Neural cell (in vitro differentiated cells): ENCODE measurements at regions not wholly inside any gene's neighbourhood (a gene's known extent, or its start where the extent isn't known, plus 50 kb on each side); places are given as distances from the start of the nearest gene placed in this dataset.

Experiments used
- H2AFZ ChIP-seq: fragments of 200-600, 300-800 bp; sonication (generic), shearing (Covaris generic); 2 replicates; pipeline ENCODE4 v1.6.0; 2014; ENCODE audit warnings: low read depth, mild to moderate bottlenecking, antibody characterized with exemption, low read length, moderate library complexity
- H3F3A ChIP-seq: fragments of 200-600 bp; shearing (Covaris generic); 2 replicates; pipeline ENCODE4 v1.6.1; 2016; ENCODE audit warnings: mild to moderate bottlenecking, moderate library complexity, mixed read lengths, antibody characterized with exemption, low read length; ENCODE audit not compliant: insufficient read depth, poor library complexity, severe bottlenecking
- H3K27ac ChIP-seq: fragments of 200-600, 300-800 bp; sonication (generic), shearing (Covaris generic); 2 replicates; pipeline ENCODE4 v1.5.1; 2014; ENCODE audit warnings: mild to moderate bottlenecking, low read length, moderate library complexity
- H3K27me3 ChIP-seq: fragments of 300-800, 200-600 bp; sonication (generic), shearing (Covaris generic); 2 replicates; pipeline ENCODE4 v1.6.0; 2014; ENCODE audit warnings: mild to moderate bottlenecking, low read depth, low read length, moderate library complexity; ENCODE audit not compliant: insufficient read depth
- H3K36me3 ChIP-seq: fragments of 300-800, 200-600 bp; sonication (generic), shearing (Covaris generic); 2 replicates; pipeline ENCODE4 v1.5.1; 2014; ENCODE audit warnings: mild to moderate bottlenecking, antibody characterized with exemption, low read length, moderate library complexity; ENCODE audit not compliant: insufficient read depth
- H3K4me2 ChIP-seq: fragments of 300-800, 200-600 bp; sonication (generic), shearing (Covaris generic); 2 replicates; pipeline ENCODE4 v1.6.0; 2014; ENCODE audit warnings: mild to moderate bottlenecking, low read length
- H3K4me3 ChIP-seq: fragments of 300-800, 200-600 bp; sonication (generic), shearing (Covaris generic); 2 replicates; pipeline ENCODE4 v1.5.1; 2014; ENCODE audit warnings: mild to moderate bottlenecking, low read length, moderate library complexity
- H3K79me2 ChIP-seq: fragments of 200-600 bp; shearing (Covaris generic); replicated peaks from 2 replicates; pipeline ENCODE4 v1.6.0; 2014; ENCODE audit warnings: mild to moderate bottlenecking, low read length, moderate library complexity; ENCODE audit not compliant: insufficient read depth
- H3K9ac ChIP-seq: fragments of 300-800, 200-600 bp; sonication (generic), shearing (Covaris generic); 2 replicates; pipeline ENCODE4 v1.6.1; 2016; ENCODE audit warnings: mild to moderate bottlenecking, low read length, mixed read lengths
- H3K9me2 ChIP-seq: fragments of 200-600 bp; shearing (Covaris generic); 2 replicates; pipeline ENCODE4 v1.6.1; 2016; ENCODE audit warnings: mild to moderate bottlenecking, low read length, mixed read lengths; ENCODE audit not compliant: insufficient read depth
- H3K9me3 ChIP-seq: fragments of 200-600, 300-800 bp; sonication (generic), shearing (Covaris generic); 2 replicates; pipeline ENCODE4 v1.6.1; 2016; ENCODE audit warnings: mild to moderate bottlenecking, mixed run types, low read length, moderate library complexity, mixed read lengths
- H4K20me1 ChIP-seq: fragments of 200-600 bp; shearing (Covaris generic); 2 replicates; pipeline ENCODE4 v1.6.1; 2016; ENCODE audit warnings: mild to moderate bottlenecking, mixed run types; ENCODE audit not compliant: insufficient read depth
- CTCF ChIP-seq: fragments of 450-650 bp; IDR thresholded peaks from 2 replicates; pipeline ENCODE4 v1.5.1; 2014; ENCODE audit warnings: antibody characterized with exemption, mild to moderate bottlenecking, moderate library complexity; ENCODE audit not compliant: poor library complexity, severe bottlenecking
- EZH2 ChIP-seq: fragments of 200-600, 300-800 bp; shearing (Covaris generic), sonication (generic); IDR thresholded peaks from 2 replicates; pipeline ENCODE4 v1.6.1; 2014; ENCODE audit warnings: antibody characterized with exemption, low read length, borderline replicate concordance, mild to moderate bottlenecking; ENCODE audit not compliant: insufficient read depth, poor library complexity, severe bottlenecking
- MXI1 ChIP-seq: fragments of 450-650 bp; conservative IDR thresholded peaks from 2 replicates; pipeline ENCODE4 v1.6.1; 2014; ENCODE audit warnings: antibody characterized with exemption, mild to moderate bottlenecking; ENCODE audit not compliant: poor library complexity, severe bottlenecking
- POLR2AphosphoS5 ChIP-seq: IDR thresholded peaks from 2 replicates; pipeline ENCODE4 v1.6.1; 2012
- RAD21 ChIP-seq: fragments of 450-650 bp; conservative IDR thresholded peaks from 2 replicates; pipeline ENCODE4 v1.6.1; 2014; ENCODE audit warnings: antibody characterized with exemption, mild to moderate bottlenecking, moderate library complexity
- TF ChIP-seq, protein P1 (sequence below): IDR thresholded peaks from 2 replicates; pipeline ENCODE4 v1.6.1; 2012; ENCODE audit warnings: borderline replicate concordance

- Histone ChIP-seq H3K36me3 (no peaks in the 10 kb centered on the region), H3K27me3 (no peaks in the 10 kb centered on the region), H3F3A (no peaks in the 10 kb centered on the region), H3K79me2 (no peaks in the 10 kb centered on the region), H3K9me2 (no peaks in the 10 kb centered on the region), H3K27ac (no peak overlapping the region), H3K4me3 (no peak overlapping the region), H3K9me3 (no peaks in the 10 kb centered on the region), H3K4me2 (no peak overlapping the region), H4K20me1 (no peaks in the 10 kb centered on the region), H2AFZ (no peak overlapping the region), H3K9ac (no peak overlapping the region)
- TF ChIP-seq POLR2AphosphoS5 = no peak
- no peak for TF ChIP-seq MXI1
Observed at GRCh38 chr5:67383451-67383850, 186.9 kb upstream of the CD180 start.

DNA sequence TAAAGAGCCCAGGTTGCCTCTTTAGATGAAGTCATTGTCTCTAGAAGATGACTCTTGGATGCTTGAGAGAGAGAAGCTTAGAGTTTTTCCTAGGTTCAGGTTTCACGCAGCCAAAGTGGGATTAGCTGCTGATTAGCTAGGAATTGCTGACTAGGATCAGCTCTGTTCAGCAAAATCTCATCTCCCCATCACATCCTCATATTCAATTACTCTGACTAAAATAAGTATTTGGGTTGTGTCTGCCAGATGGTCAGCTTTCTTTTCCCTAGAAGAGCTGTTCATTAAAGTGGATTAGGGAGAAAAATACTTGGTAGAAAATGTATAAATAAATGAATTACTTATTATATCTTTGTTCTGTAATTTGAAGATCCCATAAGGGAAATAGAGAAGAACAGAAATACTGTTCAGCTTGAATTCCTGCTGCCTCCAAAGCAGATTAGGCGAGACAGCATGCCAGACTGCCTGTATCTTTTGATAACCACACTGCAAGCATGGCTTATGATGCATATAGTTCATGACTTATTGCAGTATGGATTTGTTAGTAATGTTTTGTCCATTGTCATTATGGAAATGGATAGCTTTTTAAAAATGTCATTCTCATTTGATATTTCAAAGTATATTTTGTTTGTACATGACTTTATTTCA lies 184.8 kb upstream of the CD180 start:
- H4K20me1 ChIP-seq = no peaks in the 10 kb centered on the region
- H3F3A ChIP-seq = no peaks in the 10 kb centered on the region
- no peaks in the 10 kb centered on the region for H3K27me3 ChIP-seq
- H3K36me3 ChIP-seq = no peaks in the 10 kb centered on the region
- H2AFZ ChIP-seq = no peak overlapping the region
- H3K9me3 ChIP-seq = no peaks in the 10 kb centered on the region
- TF ChIP-seq, protein P1, sequence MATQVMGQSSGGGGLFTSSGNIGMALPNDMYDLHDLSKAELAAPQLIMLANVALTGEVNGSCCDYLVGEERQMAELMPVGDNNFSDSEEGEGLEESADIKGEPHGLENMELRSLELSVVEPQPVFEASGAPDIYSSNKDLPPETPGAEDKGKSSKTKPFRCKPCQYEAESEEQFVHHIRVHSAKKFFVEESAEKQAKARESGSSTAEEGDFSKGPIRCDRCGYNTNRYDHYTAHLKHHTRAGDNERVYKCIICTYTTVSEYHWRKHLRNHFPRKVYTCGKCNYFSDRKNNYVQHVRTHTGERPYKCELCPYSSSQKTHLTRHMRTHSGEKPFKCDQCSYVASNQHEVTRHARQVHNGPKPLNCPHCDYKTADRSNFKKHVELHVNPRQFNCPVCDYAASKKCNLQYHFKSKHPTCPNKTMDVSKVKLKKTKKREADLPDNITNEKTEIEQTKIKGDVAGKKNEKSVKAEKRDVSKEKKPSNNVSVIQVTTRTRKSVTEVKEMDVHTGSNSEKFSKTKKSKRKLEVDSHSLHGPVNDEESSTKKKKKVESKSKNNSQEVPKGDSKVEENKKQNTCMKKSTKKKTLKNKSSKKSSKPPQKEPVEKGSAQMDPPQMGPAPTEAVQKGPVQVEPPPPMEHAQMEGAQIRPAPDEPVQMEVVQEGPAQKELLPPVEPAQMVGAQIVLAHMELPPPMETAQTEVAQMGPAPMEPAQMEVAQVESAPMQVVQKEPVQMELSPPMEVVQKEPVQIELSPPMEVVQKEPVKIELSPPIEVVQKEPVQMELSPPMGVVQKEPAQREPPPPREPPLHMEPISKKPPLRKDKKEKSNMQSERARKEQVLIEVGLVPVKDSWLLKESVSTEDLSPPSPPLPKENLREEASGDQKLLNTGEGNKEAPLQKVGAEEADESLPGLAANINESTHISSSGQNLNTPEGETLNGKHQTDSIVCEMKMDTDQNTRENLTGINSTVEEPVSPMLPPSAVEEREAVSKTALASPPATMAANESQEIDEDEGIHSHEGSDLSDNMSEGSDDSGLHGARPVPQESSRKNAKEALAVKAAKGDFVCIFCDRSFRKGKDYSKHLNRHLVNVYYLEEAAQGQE = no peak
- TF ChIP-seq POLR2AphosphoS5 (no peak), RAD21 (no peak), CTCF (no peak)
- no peaks in the 10 kb centered on the region for H3K79me2 ChIP-seq
- no peak overlapping the region for H3K9ac ChIP-seq
- no peak overlapping the region for H3K4me3 ChIP-seq
- H3K4me2 ChIP-seq = no peak overlapping the region
- no peak overlapping the region for H3K27ac ChIP-seq
- H3K9me2 ChIP-seq = no peaks in the 10 kb centered on the region

DNA sequence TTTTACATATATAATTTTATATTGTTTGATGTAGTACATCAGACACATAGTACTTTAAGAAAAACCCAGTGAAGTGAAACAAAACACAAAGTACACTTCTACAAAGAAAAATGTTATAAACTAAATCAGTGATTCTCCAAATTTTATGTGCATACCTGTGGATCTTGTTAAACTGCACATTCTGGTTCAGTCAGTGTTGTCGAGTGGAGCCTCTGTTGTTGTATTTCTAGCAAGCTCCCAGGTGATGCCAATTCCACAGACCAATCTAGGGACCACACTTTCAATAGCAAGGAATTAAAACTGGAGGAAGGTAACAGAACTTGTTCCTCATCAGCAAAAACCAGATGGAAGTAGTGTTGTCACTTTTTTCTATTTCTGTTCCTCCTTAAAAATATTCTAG lies 183.8 kb upstream of the CD180 start:
- Histone ChIP-seq H3K9me3 (no peaks in the 10 kb centered on the region), H3K9ac (no peak overlapping the region), H3F3A (no peaks in the 10 kb centered on the region), H4K20me1 (no peaks in the 10 kb centered on the region), H2AFZ (no peak overlapping the region), H3K4me3 (no peak overlapping the region), H3K36me3 (no peaks in the 10 kb centered on the region), H3K27ac (no peak overlapping the region), H3K4me2 (no peak overlapping the region), H3K9me2 (no peaks in the 10 kb centered on the region), H3K27me3 (no peaks in the 10 kb centered on the region), H3K79me2 (no peaks in the 10 kb centered on the region)
- no peak for TF ChIP-seq EZH2
- TF ChIP-seq POLR2AphosphoS5 = no peak
- TF ChIP-seq MXI1 = no peak
- no peak for TF ChIP-seq CTCF
